ENCODE measurements at regions not wholly inside any gene's neighbourhood (a gene's known extent, or its start where the extent isn't known, plus 50 kb on each side); places are given as distances from the start of the nearest gene placed in this dataset.
A peak's percentile ranks its signal among the peaks of the same experiment; 100 is the strongest.

DNA sequence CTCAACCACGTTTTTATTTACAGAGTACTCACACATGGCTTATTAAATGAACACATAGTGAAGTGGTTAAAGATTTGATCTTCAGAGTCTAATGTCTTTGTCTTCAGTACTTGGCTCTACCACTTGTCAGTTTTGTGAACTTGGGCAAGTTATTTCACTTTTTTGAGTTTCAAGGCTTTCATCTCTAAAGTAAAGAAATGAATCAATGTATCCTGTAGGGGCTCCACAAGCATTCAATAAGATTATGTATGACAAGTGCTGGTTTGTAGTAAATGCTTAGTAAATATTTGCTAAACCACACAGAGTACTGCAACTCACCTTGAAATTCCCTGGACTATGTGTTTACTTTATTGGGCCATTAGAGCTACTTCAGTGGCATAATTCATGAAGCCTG lies 446.0 kb upstream of the GOT2 start:
- no peak overlapping the region for H3K4me2 ChIP-seq (ENCODE audit: low read depth, low read length)
- no peak overlapping the region for H3K9ac ChIP-seq (ENCODE audit: insufficient read depth, low read depth, low read length)
- no peak for FAIRE-seq
- no TSS peak for BruUV-seq (replicated peaks)
- intact Hi-C loops (cut with micrococcal nuclease; ENCODE audit: unreplicated experiment): loop anchor here (1.0 kb wide), 1 partner anchor 31 kb away; no protein-coding TSS in a partner anchor
- H3K36me3 ChIP-seq (replicated peaks in 1 of 2; ENCODE audit: control insufficient read depth in 1 of 2, insufficient read depth in 2 of 2, low read length in 2 of 2): no peaks in the 10 kb centered on the region
- peak; percentile 76 for DNase-seq (ENCODE audit: low spot score)
- ATAC-seq: peak; percentile 96
- no peak overlapping the region for H2AFZ ChIP-seq (ENCODE audit: low read length)
- H3K4me3 ChIP-seq (replicated peaks in 1 of 3; ENCODE audit: insufficient read depth in 1 of 3, low read depth in 2 of 3, low read length in 3 of 3): no peak overlapping the region
- ChIA-PET POLR2A (no interaction called here), CTCF (ENCODE audit: low intra/inter-chr PET ratio, low total read pairs) (no interaction called here)
- H3K27ac ChIP-seq (ENCODE audit: extremely low read length, insufficient read depth, low read length): no peak overlapping the region
- peaks cover 9% of the 10 kb centered on the region for H3K4me1 ChIP-seq (ENCODE audit: insufficient read depth, low read length)
- no peaks in the 10 kb centered on the region for H3K9me3 ChIP-seq (ENCODE audit: low read length)
- 0% methylated on average over 1 of the region's 1 CpG for WGBS (ENCODE audit: low lambda C conversion rate)
- in situ Hi-C loops (cut with HindIII; ENCODE audit: extremely low pct_ligation_motif_present, low pct_unique_long_range_greater_than_20kb): no loop called here
- no peaks in the 10 kb centered on the region; a peak in 1 of 5 replicates for H3K27me3 ChIP-seq (ENCODE audit: control insufficient read depth in 1 of 2, insufficient read depth in 2 of 2, low read length in 2 of 2)
- H4K20me1 ChIP-seq (ENCODE audit: insufficient read depth, low read length): no peaks in the 10 kb centered on the region
- no peaks in the 10 kb centered on the region for H3K79me2 ChIP-seq (ENCODE audit: insufficient read depth, low read length)
- no peak for TF ChIP-seq NFKBIZ (CRISPR knock-in tag; IDR thresholded peaks at IDR 0.05)
- TF ChIP-seq NR2C2 (CRISPR knock-in tag; IDR thresholded peaks at IDR 0.05; ENCODE audit: borderline replicate concordance): no peak
- TF ChIP-seq PLRG1 (conservative IDR thresholded peaks at IDR 0.05): no peak
- TF ChIP-seq ZNF772 (CRISPR knock-in tag; IDR thresholded peaks at IDR 0.05): no peak
- no peak for TF ChIP-seq TSC22D2 (CRISPR knock-in tag; IDR thresholded peaks at IDR 0.05; ENCODE audit: borderline replicate concordance)
- no peak for TF ChIP-seq ZNF713 (CRISPR knock-in tag; IDR thresholded peaks at IDR 0.05)
- TF ChIP-seq, protein P1, sequence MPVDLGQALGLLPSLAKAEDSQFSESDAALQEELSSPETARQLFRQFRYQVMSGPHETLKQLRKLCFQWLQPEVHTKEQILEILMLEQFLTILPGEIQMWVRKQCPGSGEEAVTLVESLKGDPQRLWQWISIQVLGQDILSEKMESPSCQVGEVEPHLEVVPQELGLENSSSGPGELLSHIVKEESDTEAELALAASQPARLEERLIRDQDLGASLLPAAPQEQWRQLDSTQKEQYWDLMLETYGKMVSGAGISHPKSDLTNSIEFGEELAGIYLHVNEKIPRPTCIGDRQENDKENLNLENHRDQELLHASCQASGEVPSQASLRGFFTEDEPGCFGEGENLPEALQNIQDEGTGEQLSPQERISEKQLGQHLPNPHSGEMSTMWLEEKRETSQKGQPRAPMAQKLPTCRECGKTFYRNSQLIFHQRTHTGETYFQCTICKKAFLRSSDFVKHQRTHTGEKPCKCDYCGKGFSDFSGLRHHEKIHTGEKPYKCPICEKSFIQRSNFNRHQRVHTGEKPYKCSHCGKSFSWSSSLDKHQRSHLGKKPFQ (CRISPR knock-in tag; IDR thresholded peaks at IDR 0.05; ENCODE audit: insufficient replicate concordance): no peak
- no peak for TF ChIP-seq ESRRA (CRISPR knock-in tag; IDR thresholded peaks at IDR 0.05; ENCODE audit: low read depth)
- no peak for TF ChIP-seq TOPORS (CRISPR knock-in tag; IDR thresholded peaks at IDR 0.05)
- 0 out of 2 replicates have a peak, but pooled peaks have one; percentile 17 for TF ChIP-seq CEBPG (CRISPR knock-in tag; IDR thresholded peaks at IDR 0.05)
- TF ChIP-seq, protein P2, sequence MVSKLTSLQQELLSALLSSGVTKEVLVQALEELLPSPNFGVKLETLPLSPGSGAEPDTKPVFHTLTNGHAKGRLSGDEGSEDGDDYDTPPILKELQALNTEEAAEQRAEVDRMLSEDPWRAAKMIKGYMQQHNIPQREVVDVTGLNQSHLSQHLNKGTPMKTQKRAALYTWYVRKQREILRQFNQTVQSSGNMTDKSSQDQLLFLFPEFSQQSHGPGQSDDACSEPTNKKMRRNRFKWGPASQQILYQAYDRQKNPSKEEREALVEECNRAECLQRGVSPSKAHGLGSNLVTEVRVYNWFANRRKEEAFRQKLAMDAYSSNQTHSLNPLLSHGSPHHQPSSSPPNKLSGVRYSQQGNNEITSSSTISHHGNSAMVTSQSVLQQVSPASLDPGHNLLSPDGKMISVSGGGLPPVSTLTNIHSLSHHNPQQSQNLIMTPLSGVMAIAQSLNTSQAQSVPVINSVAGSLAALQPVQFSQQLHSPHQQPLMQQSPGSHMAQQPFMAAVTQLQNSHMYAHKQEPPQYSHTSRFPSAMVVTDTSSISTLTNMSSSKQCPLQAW (CRISPR knock-in tag; IDR thresholded peaks at IDR 0.05): no peak
- TF ChIP-seq FOXP1 (IDR thresholded peaks at IDR 0.05): no peak
- TF ChIP-seq FOXP1 (CRISPR knock-in tag; IDR thresholded peaks at IDR 0.05): peak; percentile 82
- no peak for TF ChIP-seq MEIS1 (CRISPR knock-in tag; IDR thresholded peaks at IDR 0.05; ENCODE audit: borderline replicate concordance)
- no peak for TF ChIP-seq SMARCE1 (IDR thresholded peaks at IDR 0.05; ENCODE audit: borderline replicate concordance)
- TF ChIP-seq ZSCAN25 (CRISPR knock-in tag; IDR thresholded peaks at IDR 0.05): no peak
- no peak; the same call in 1 of the 2 replicates for TF ChIP-seq ZMYM4 (CRISPR knock-in tag; IDR thresholded peaks at IDR 0.05)
- TF ChIP-seq SIX4 (CRISPR knock-in tag; IDR thresholded peaks at IDR 0.05): no peak
- TF ChIP-seq BHLHE40 (IDR thresholded peaks at IDR 0.05; ENCODE audit: low read length): no peak
- TF ChIP-seq MTF2 (CRISPR knock-in tag; IDR thresholded peaks at IDR 0.05; ENCODE audit: borderline replicate concordance): no peak
- TF ChIP-seq ZNF354B (CRISPR knock-in tag; IDR thresholded peaks at IDR 0.05): no peak
- 0 out of 2 replicates have a peak, but pooled peaks have one; percentile 35 for TF ChIP-seq MIER3 (CRISPR knock-in tag; IDR thresholded peaks at IDR 0.05; ENCODE audit: borderline replicate concordance)
- TF ChIP-seq, protein P3, sequence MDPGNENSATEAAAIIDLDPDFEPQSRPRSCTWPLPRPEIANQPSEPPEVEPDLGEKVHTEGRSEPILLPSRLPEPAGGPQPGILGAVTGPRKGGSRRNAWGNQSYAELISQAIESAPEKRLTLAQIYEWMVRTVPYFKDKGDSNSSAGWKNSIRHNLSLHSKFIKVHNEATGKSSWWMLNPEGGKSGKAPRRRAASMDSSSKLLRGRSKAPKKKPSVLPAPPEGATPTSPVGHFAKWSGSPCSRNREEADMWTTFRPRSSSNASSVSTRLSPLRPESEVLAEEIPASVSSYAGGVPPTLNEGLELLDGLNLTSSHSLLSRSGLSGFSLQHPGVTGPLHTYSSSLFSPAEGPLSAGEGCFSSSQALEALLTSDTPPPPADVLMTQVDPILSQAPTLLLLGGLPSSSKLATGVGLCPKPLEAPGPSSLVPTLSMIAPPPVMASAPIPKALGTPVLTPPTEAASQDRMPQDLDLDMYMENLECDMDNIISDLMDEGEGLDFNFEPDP (CRISPR knock-in tag; conservative IDR thresholded peaks at IDR 0.05): no peak
- TF ChIP-seq FOXO1 (CRISPR knock-in tag; IDR thresholded peaks at IDR 0.05): peak; percentile 34; the same call in 1 of the 2 replicates

Measured in HepG2 (cell line).